HFFc6 (cell line): ENCODE measurements at regions not wholly inside any gene's neighbourhood (a gene's known extent, or its start where the extent isn't known, plus 50 kb on each side); places are given as distances from the start of the nearest gene placed in this dataset.

Experiments
- DNase-seq: peaks from one replicate; pipeline ENCODE4 v3.0.0-alpha.2; 2018
- H3K27ac Mint-ChIP-seq: 2 replicates; pipeline ENCODE4 v1.8.0; 2020; ENCODE audit warnings: mild to moderate bottlenecking, mixed read lengths
- H3K27me3 Mint-ChIP-seq: 2 replicates; pipeline ENCODE4 v1.8.0; 2021; ENCODE audit warnings: mild to moderate bottlenecking, moderate library complexity, mixed read lengths; ENCODE audit not compliant: insufficient read depth
- H3K36me3 Mint-ChIP-seq: 2 replicates; pipeline ENCODE4 v1.8.0; 2021; ENCODE audit warnings: low read depth, mixed read lengths
- H3K4me1 Mint-ChIP-seq: 2 replicates; pipeline ENCODE4 v1.8.0; 2020; ENCODE audit warnings: low read depth, mixed read lengths
- H3K4me3 Mint-ChIP-seq: 2 replicates; pipeline ENCODE4 v1.8.0; 2020; ENCODE audit warnings: mild to moderate bottlenecking, moderate library complexity, mixed read lengths
- H3K9me3 Mint-ChIP-seq: 2 replicates; pipeline ENCODE4 v1.8.0; 2020; ENCODE audit warnings: mild to moderate bottlenecking, mixed read lengths
- CTCF ChIP-seq: fragments of 200-600 bp; sonication (generic); IDR thresholded peaks from 2 replicates; pipeline ENCODE4 v1.5.0; 2021; ENCODE audit warnings: antibody characterized with exemption, mild to moderate bottlenecking

GRCh38 chr14:39615352-39615751 is 183.1 kb upstream of the FBXO33 start:
- Mint-ChIP-seq H3K9me3 (peaks cover 30% of the 10 kb centered on the region), H3K4me3 (no peak overlapping the region), H3K4me1 (no peaks in the 10 kb centered on the region), H3K27me3 (no peaks in the 10 kb centered on the region), H3K36me3 (no peaks in the 10 kb centered on the region; the same call in 1 of the 2 replicates), H3K27ac (no peak overlapping the region)
- no peak for TF ChIP-seq CTCF
- no peak for DNase-seq

- TF ChIP-seq CTCF: no peak
- Mint-ChIP-seq H3K9me3 (peaks cover 38% of the 10 kb centered on the region), H3K27me3 (no peaks in the 10 kb centered on the region), H3K36me3 (no peaks in the 10 kb centered on the region; the same call in 1 of the 2 replicates), H3K4me1 (no peaks in the 10 kb centered on the region), H3K4me3 (no peak overlapping the region), H3K27ac (no peak overlapping the region)
- no peak for DNase-seq
Measured at GRCh38 chr14:39614297-39614923, 182.2 kb upstream of the FBXO33 start.

GRCh38 chr14:39609119-39609518 is 176.9 kb upstream of the FBXO33 start:
- no peak for TF ChIP-seq CTCF
- Mint-ChIP-seq H3K36me3 (no peaks in the 10 kb centered on the region; the same call in 1 of the 2 replicates), H3K9me3 (peaks cover 43% of the 10 kb centered on the region), H3K27ac (no peak overlapping the region), H3K4me3 (no peak overlapping the region), H3K4me1 (no peaks in the 10 kb centered on the region), H3K27me3 (no peaks in the 10 kb centered on the region)
- DNase-seq: no peak

- Mint-ChIP-seq H3K27ac (no peak overlapping the region), H3K4me1 (no peaks in the 10 kb centered on the region), H3K4me3 (no peak overlapping the region), H3K9me3 (peaks cover 48% of the 10 kb centered on the region), H3K27me3 (no peaks in the 10 kb centered on the region), H3K36me3 (no peaks in the 10 kb centered on the region; the same call in 1 of the 2 replicates)
- TF ChIP-seq CTCF: no peak
- no peak for DNase-seq
Measured at GRCh38 chr14:39607978-39608377, 175.7 kb upstream of the FBXO33 start.

GRCh38 chr14:39603942-39604341 is 171.7 kb upstream of the FBXO33 start:
- Mint-ChIP-seq H3K4me1 (no peaks in the 10 kb centered on the region), H3K9me3 (peaks cover 44% of the 10 kb centered on the region), H3K36me3 (peaks cover 4% of the 10 kb centered on the region; the same call in 1 of the 2 replicates), H3K27me3 (no peaks in the 10 kb centered on the region), H3K27ac (no peak overlapping the region), H3K4me3 (no peak overlapping the region)
- no peak for TF ChIP-seq CTCF
- no peak for DNase-seq
